HG03045 (cell line): ENCODE measurements at regions not wholly inside any gene's neighbourhood (a gene's known extent, or its start where the extent isn't known, plus 50 kb on each side); places are given as distances from the start of the nearest gene placed in this dataset.

ENCODE experiments used
- ATAC-seq: cut with Tn5 transposase; IDR thresholded peaks from one replicate; pipeline ENCODE4 v1.9.1; 2021; ENCODE audit warnings: mild to moderate bottlenecking, moderate library complexity; ENCODE audit not compliant: unreplicated experiment

DNA sequence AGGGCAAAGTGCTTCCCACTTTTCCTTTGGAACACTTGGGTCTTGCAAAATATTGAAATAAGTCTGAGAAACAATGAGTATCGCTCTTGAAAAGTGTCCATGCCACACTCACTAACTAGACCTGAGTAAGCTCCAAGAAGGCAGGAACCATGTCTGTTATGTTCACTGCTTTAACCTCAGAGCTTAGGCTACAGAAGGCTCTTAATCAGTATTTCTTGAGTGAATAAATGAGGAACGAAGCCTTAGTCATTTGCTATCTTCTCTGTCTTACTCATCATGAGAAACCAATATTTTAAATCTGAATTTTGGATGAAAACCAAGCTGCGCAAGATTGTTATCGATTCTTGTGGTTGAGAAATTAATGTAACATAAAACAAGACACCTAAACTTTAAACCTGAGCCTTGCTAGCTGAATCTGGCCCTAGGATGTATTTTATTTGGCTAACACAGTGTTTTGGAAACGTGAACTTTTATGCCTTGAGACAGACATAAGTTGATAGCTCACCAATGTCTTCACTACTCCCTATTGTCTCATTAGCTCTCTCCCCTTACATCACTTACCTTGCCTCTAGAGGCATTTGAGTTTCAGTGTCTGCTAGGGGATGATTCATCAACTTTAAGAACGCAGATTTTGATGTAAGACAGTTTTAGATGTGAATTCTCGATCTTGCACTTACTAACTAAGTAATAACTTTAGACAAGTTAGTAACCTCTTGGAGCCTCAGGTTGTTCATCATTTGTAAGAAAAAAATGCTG is 392.8 kb upstream of the MEIS1 start:
- no peak for ATAC-seq

DNA sequence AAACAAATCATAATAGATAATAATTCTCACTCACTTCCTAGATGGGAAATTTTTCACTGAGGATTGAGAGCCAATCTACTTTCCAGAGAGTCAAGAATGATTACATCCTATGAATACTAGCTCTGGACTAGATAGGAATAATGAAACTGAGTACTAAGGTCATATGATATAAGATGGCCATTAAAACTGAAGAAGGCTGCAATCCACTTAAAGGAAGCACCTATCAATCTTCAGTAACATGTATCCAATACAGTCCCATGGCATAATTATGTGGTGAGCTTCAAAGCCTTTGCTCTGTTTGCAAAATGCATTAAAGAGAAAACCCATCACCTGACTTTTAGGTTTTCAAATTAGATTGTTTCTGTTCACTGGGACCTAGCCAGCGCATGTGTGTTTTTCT is 398.0 kb upstream of the MEIS1 start:
- ATAC-seq = no peak

- no peak for ATAC-seq
These were observed 400.5 kb upstream of the MEIS1 start for GRCh38 chr2:66034467-66034866.

- ATAC-seq = no peak
These were observed 402.6 kb upstream of the MEIS1 start for GRCh38 chr2:66032226-66032775.

GRCh38 chr2:66031236-66031635 is 403.7 kb upstream of the MEIS1 start:
- no peak for ATAC-seq

GRCh38 chr2:66030553-66030952 is 404.4 kb upstream of the MEIS1 start:
- ATAC-seq = no peak

DNA sequence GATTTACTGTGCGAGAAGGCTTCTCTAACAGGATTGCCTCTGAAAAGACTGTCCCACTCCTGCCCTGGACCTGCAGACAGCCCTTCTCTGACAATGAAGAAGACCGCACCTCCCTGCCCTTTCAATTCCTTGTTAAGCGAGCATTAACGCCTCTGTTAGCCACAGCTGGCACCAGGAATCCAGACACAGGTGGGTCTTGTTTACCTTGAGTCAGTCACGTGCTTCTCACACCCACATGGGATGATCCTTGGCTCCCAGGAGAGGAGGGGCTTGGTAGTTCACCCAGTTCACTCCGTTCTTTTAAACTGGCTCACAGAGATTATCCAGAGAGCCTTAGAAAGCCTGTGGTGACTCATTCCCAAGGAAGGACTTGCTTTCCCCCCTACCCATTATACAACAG is 410.5 kb upstream of the MEIS1 start:
- ATAC-seq = no peak

DNA sequence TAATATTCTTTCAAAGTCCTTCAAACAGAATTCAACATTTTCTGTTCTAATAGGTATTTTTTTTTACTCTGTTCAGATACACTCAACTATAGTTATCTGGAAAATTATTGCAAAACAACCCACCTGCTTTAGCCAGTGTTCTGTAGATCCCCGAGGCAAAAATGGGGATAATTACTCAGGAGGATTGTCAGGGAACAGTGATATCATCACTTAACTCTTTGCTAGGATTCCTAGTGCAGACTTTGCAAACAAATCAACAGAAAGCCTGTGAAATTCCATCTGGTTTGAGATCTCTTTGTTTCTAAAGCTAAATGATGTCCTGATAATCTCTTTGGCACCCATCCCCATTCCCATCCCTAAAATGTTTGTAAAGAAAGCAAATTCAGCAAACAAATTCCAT is 413.6 kb upstream of the MEIS1 start:
- ATAC-seq = no peak

DNA sequence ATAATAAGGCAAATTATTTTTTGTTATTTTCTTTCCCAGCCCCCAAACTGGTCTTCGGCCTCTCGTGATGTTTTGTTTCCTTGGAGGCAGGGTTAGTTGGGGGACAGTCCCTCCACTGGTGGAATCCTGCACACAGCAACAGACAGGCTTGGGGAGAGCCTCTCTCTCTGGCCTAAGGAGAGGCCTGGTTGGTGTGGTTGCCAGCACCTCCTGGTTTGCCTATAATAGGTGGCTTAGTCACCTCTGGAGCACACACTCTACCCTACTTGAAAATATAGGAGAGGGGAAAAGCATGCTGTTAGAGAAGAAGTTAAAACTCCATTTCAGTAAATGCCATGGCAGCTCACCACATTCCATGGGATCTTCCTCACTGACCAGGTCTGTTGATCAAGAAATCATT is 417.2 kb upstream of the MEIS1 start:
- ATAC-seq = no peak

GRCh38 chr2:66014450-66014849 is 420.5 kb upstream of the MEIS1 start:
- no peak for ATAC-seq

DNA sequence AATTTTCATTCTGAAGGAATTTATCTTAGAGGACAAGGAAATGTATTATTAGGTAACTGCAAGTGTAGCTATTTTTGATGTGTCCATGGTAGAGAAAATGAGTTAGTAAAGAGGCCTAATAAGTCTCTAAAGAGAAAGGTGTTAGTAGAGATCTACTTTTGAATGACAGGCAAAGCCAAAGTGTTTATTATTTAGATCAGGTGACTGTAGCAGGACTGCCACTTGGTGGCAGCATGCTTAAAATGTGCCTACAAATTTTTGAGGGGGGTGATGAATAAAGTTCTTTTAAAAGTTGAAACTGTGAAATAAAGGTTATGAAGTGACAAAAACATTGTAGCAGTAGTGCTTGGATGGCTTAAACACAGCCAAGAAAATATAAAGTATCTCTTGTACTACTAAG is 421.5 kb upstream of the MEIS1 start:
- ATAC-seq = no peak

GRCh38 chr2:66003931-66004330 is 431.0 kb upstream of the MEIS1 start:
- no peak for ATAC-seq

DNA sequence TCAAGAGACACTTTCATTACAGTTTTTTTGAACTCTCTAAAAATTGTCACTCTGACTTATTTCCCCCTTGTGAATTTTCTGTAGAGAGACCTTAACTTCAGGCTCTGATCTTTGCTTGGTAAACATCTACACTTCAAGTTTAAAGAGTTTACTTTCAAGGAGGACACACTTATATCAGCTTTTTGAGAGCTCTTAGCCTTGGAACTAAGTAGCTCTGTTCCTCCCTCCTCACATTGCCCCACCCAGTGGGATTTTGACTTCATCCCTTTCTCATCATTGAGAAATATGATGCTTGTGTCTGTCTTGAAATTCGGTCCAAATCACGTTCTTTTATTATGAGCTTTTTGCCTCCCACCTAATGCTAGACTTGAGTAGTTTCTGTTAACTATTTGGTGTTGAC is 433.4 kb upstream of the MEIS1 start:
- ATAC-seq = no peak

DNA sequence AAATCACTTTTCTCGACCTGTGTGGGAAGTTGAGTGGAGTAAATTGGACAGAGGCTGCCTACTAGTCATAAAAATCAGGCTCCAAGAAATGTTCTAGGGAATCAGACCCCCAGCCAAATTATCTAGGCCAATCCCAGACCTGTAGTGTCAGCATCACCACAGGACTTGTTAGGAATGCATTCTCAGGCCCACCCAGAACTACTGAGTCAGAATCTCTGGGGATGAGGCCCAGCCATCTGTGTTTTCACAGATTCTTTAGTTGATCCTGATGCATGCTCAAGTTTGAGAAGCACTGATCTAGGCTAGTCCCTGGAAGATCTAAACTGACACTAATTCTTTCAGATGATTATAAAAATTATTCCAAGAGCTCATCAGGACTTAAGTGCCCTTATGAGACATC is 434.0 kb upstream of the MEIS1 start:
- no peak for ATAC-seq

- no peak for ATAC-seq
These were observed 435.1 kb upstream of the MEIS1 start for GRCh38 chr2:65999796-66000195.

DNA sequence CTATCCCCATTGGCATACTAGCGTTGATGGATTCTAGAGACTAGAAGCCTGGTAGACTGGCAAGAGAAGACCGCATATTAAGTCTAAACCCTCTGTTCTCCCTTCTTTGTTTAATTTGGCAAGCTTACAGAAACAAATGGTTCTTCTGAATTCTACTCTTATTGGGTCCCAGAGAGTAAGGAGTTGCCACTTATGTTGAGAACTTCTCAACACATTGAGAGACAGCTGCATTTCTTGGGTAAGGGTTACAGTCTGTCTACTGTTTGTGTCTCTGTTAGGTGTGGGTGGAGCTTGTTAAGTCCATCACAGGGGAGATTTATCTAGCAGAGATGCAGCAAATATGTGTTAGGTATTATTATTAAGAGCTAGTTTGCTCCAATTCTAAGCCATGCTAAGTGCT is 435.8 kb upstream of the MEIS1 start:
- no peak for ATAC-seq

DNA sequence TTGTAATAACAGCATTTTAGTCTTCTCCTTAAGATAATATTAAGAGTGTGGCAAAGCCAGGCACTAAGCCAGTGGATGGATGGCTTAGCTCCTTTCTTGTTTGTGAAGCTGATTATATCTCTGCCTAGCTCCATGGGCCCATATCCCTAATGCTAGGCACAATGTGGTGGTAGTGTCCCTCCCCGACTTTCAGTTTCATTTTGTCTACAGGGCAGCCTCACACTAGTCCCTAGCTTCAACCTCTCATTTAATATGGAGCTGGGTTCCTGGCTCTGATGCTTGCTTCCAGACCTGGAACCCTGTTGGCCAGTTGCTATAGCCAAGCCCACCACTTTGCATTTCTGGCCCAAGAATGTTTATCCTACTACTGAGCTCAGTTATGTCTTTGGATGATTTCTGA is 437.0 kb upstream of the MEIS1 start:
- no peak for ATAC-seq

- ATAC-seq = no peak
These were observed 442.7 kb upstream of the MEIS1 start for GRCh38 chr2:65992198-65992554.

- no peak for ATAC-seq
These were observed 443.3 kb upstream of the MEIS1 start for GRCh38 chr2:65991381-65992197.

- no peak for ATAC-seq
These were observed 448.9 kb upstream of the MEIS1 start for GRCh38 chr2:65985986-65986385.

DNA sequence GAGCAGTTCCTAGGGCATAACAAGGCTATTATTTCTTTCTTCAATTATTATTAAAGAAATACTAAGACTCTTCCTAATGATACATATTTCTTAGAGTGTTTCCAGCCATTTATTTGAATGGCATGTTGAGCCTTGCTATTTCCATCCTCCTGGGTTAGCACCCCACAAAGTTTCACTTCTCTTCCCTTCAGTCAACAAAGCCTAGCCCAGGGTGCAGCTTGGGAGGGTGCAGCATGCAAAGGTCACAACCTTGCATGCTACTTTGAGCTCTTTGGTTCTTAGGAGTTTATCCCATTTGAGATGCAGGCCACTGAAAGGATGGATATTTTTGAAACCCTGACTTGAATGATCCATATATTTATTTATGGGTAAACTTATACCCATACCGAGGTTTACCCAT is 454.4 kb upstream of the MEIS1 start:
- no peak for ATAC-seq

- ATAC-seq = no peak
These were observed 455.5 kb upstream of the MEIS1 start for GRCh38 chr2:65979446-65979845.
